Retinal pigment epithelial cell (primary cell): ENCODE measurements at regions not wholly inside any gene's neighbourhood (a gene's known extent, or its start where the extent isn't known, plus 50 kb on each side); places are given as distances from the start of the nearest gene placed in this dataset.

ENCODE experiments used
- DNase-seq: peaks from one replicate; pipeline ENCODE4 v3.0.0-alpha.2; 2010; ENCODE audit warnings: low read depth
- H3K4me3 ChIP-seq: 2 replicates; pipeline ENCODE4 v1.5.1; 2011; ENCODE audit warnings: mild to moderate bottlenecking, low read length, control low read depth, moderate library complexity
- CTCF ChIP-seq: conservative IDR thresholded peaks from 2 replicates; pipeline ENCODE4 v1.5.1; 2011; ENCODE audit warnings: low read depth, low read length, control low read depth, inconsistent platforms

GRCh38 chr2:208579678-208580077 lies 173.1 kb downstream of the PTH2R start:
- no peak for DNase-seq
- H3K4me3 ChIP-seq: no peak overlapping the region
- no peak for TF ChIP-seq CTCF

- TF ChIP-seq CTCF: no peak
- DNase-seq: peak; percentile 66
- no peak overlapping the region for H3K4me3 ChIP-seq
These were observed 177.9 kb downstream of the PTH2R start for GRCh38 chr2:208584378-208584985.

GRCh38 chr2:208586516-208586915 lies 179.9 kb downstream of the PTH2R start:
- TF ChIP-seq CTCF: no peak
- DNase-seq: no peak
- no peak overlapping the region for H3K4me3 ChIP-seq

GRCh38 chr2:208594642-208595385 lies 188.2 kb downstream of the PTH2R start:
- no peak for DNase-seq
- no peak for TF ChIP-seq CTCF
- H3K4me3 ChIP-seq: no peak overlapping the region

GRCh38 chr2:208595386-208596275 lies 189.0 kb downstream of the PTH2R start:
- H3K4me3 ChIP-seq: no peak overlapping the region
- no peak for DNase-seq
- no peak for TF ChIP-seq CTCF

- no peak for TF ChIP-seq CTCF
- no peak for DNase-seq
These were observed 201.1 kb downstream of the PTH2R start for GRCh38 chr2:208607694-208608093.

More at GRCh38 chr2:208607694-208608093, 201.1 kb downstream of the PTH2R start:
- no peak overlapping the region for H3K4me3 ChIP-seq
